ENCODE measurements at regions not wholly inside any gene's neighbourhood (a gene's known extent, or its start where the extent isn't known, plus 50 kb on each side); places are given as distances from the start of the nearest gene placed in this dataset.
"Not testable (repeated sequence)": the region's sequence is repeated elsewhere in the genome, so short reads cannot be mapped to it uniquely, and the experiment has no call there.

DNA sequence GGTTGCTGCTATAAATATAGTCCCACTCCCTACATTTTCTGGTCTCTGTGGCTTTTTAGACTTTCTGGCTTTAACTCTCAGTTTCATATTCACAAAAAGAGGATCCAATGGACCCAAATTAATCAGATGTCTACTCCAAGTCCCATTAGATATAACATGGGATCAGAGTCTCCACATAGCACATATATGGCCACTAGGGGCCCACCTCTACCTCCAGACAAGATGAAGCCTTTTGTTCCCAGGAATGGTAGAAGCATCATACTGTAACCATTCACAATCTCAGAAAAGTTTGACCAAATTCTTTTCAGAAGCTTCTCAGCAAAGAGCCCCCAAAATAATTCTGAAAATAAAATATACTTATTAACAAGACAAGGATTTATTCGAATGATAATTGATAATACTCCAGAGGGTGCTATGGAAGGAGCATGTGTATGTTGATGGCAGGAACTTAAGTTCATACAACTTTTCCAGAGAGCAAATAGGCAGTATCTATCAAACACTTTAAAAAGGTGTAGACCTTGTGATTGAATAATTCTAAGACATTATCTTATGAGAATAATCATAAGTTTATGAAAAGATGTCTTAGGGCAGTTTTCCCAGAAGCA lies 382.3 kb upstream of the CRIM1 start:
- Histone ChIP-seq H3K9ac (ENCODE audit: low read depth, low read length) (no peak overlapping the region), H3K27me3 (ENCODE audit: insufficient read depth, low read length) (no peaks in the 10 kb centered on the region), H3K9me3 (ENCODE audit: insufficient read depth, low read depth, low read length) (no peaks in the 10 kb centered on the region), H3K36me3 (ENCODE audit: insufficient read depth, low read depth, low read length) (no peaks in the 10 kb centered on the region), H3K27ac (ENCODE audit: low read length) (no peak overlapping the region), H3K4me1 (ENCODE audit: insufficient read depth, low read length) (0 out of 2 replicates have a peak, but pooled peaks cover 3% of the 10 kb centered on the region), H3K4me3 (ENCODE audit: low read length) (no peak overlapping the region)

DNA sequence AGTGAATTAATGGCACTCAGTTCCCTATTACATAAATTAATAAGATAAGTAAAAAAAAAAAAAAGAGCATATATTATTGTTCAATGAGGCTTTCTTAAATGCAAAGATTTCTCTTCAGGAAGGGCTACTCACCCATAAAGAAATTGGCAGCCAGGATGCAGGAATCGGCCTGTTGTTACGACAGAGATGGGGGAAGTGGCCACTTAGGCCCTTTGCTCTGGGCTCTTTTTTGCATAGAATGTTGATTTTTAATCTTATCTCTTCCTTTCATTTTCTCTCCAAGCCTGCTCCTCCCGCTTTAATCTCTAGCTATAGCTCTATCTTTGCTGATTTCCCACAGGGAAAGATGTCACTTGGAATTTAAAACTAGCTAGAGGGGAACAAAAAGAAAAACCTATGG lies 391.8 kb upstream of the CRIM1 start:
- Histone ChIP-seq H3K36me3 (ENCODE audit: insufficient read depth, low read depth, low read length) (no peaks in the 10 kb centered on the region), H3K27ac (ENCODE audit: low read length) (no peak overlapping the region), H3K27me3 (ENCODE audit: insufficient read depth, low read length) (no peaks in the 10 kb centered on the region), H3K4me1 (ENCODE audit: insufficient read depth, low read length) (no peaks in the 10 kb centered on the region), H3K4me3 (ENCODE audit: low read length) (no peak overlapping the region), H3K9ac (ENCODE audit: low read depth, low read length) (no peak overlapping the region), H3K9me3 (ENCODE audit: insufficient read depth, low read depth, low read length) (peaks cover 3% of the 10 kb centered on the region; the same call in 1 of the 2 replicates)

DNA sequence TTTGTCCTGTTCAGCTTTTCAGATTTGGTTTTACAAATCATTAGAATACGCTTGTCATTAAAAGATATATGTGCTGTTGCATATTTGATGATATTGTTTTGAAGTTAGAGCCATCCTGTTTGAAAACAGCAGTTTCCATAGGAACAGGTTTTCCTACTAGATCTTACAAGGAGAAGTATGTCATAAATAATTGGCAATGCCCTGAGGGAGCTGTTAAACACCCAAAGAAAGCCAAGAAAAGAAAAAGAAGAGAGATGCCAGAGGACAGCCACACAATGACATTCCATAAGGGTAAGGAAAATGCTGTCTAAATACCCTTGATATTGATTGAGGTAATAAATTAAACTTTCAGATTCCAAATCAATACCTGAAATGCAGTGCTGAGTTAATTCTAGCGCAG lies 392.2 kb upstream of the CRIM1 start:
- Histone ChIP-seq H3K4me1 (ENCODE audit: insufficient read depth, low read length) (no peaks in the 10 kb centered on the region), H3K9me3 (ENCODE audit: insufficient read depth, low read depth, low read length) (peaks cover 3% of the 10 kb centered on the region; the same call in 1 of the 2 replicates), H3K9ac (ENCODE audit: low read depth, low read length) (no peak overlapping the region), H3K36me3 (ENCODE audit: insufficient read depth, low read depth, low read length) (no peaks in the 10 kb centered on the region), H3K27ac (ENCODE audit: low read length) (no peak overlapping the region), H3K27me3 (ENCODE audit: insufficient read depth, low read length) (no peaks in the 10 kb centered on the region), H3K4me3 (ENCODE audit: low read length) (no peak overlapping the region)

DNA sequence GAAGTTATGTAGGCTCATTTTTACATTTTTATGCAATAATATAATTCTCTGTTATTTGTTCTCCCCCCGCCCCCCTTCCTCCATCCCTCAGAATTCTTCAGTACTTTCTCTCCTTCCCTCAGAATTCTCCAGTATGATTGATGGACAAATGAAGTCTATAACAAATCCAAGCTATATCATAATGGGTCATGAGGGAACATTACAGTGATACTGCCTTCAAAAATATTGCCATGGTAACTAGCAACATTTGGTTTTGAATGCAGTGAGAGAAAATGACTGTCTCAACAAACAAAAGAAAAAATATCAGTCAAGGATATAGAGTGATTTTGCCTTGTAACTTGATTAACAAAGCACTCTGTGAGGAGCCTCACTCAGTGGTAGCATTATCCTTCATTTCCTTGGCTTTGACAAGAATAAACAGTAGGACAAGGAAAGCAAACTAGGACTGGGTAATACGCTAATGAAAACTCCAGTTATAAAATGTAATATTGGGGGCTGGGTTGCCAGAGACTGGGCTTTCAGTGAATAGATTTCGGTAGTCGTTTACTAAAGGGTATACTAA lies 392.9 kb upstream of the CRIM1 start:
- Histone ChIP-seq H3K9me3 (ENCODE audit: insufficient read depth, low read depth, low read length) (peaks cover 3% of the 10 kb centered on the region; the same call in 1 of the 2 replicates), H3K4me3 (ENCODE audit: low read length) (no peak overlapping the region), H3K36me3 (ENCODE audit: insufficient read depth, low read depth, low read length) (no peaks in the 10 kb centered on the region), H3K9ac (ENCODE audit: low read depth, low read length) (no peak overlapping the region), H3K4me1 (ENCODE audit: insufficient read depth, low read length) (no peaks in the 10 kb centered on the region), H3K27me3 (ENCODE audit: insufficient read depth, low read length) (no peaks in the 10 kb centered on the region), H3K27ac (ENCODE audit: low read length) (no peak overlapping the region)

DNA sequence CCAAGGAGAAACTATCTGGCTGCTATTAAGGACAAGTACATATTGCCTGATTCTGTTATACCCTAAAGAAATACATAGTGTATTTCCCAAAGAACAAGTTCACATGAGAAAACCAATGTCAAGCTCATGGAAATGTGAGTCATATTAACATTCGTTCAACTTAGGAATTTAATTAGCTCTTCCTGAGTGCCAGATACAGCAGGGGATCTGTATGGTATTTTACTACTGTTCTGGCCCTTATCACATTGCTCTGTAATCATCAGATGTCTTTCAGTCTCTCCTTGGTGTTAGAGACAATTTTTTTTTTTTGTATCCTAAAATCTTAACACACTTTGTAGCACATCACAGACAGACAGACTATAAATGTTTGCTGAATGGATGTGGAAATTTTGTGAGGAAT lies 395.0 kb upstream of the CRIM1 start:
- Histone ChIP-seq H3K4me1 (ENCODE audit: insufficient read depth, low read length) (no peaks in the 10 kb centered on the region), H3K27ac (ENCODE audit: low read length) (no peak overlapping the region), H3K27me3 (ENCODE audit: insufficient read depth, low read length) (no peaks in the 10 kb centered on the region), H3K9me3 (ENCODE audit: insufficient read depth, low read depth, low read length) (peaks cover 3% of the 10 kb centered on the region; the same call in 1 of the 2 replicates), H3K9ac (ENCODE audit: low read depth, low read length) (no peak overlapping the region), H3K4me3 (ENCODE audit: low read length) (no peak overlapping the region), H3K36me3 (ENCODE audit: insufficient read depth, low read depth, low read length) (no peaks in the 10 kb centered on the region)

DNA sequence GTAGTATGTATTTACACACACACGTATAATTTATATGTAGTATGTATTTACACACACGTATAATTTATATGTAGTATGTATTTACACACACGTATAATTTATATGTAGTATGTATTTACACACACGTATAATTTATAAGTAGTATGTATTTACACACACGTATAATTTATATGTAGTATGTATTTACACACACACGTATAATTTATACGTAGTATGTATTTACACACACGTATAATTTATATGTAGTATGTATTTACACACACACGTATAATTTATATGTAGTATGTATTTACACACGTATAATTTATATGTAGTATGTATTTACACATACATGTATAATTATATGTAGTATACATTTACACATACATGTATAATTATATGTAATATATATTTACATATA lies 398.5 kb upstream of the CRIM1 start:
- not testable (repeated sequence) for H3K4me1 ChIP-seq (ENCODE audit: insufficient read depth, low read length); H3K27ac ChIP-seq (ENCODE audit: low read length); H3K36me3 ChIP-seq (ENCODE audit: insufficient read depth, low read depth, low read length); H3K27me3 ChIP-seq (ENCODE audit: insufficient read depth, low read length); H3K9me3 ChIP-seq (ENCODE audit: insufficient read depth, low read depth, low read length); H3K4me3 ChIP-seq (ENCODE audit: low read length); H3K9ac ChIP-seq (ENCODE audit: low read depth, low read length)

DNA sequence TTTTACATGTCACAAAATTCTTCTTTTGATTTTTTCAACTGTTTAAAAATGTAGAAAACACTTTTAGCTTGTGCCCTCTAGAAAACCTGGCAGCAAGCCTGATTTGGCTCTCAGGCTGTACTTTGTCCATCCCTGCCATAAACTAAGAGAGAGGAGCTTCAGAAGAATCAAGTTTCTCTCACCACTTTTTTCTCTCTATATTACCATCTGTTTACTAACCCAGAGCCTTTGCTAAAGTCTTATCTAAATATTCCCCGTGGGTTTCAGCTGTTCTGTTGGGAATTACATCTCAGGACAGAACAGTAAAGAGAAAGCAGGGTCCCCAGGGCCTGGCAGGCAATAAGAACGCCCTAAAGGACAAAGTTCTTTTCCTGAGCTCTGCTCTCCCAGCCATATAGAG lies 409.1 kb upstream of the CRIM1 start:
- H3K4me3 ChIP-seq (ENCODE audit: low read length) = no peak overlapping the region
- no peak overlapping the region for H3K27ac ChIP-seq (ENCODE audit: low read length)
- no peaks in the 10 kb centered on the region for H3K36me3 ChIP-seq (ENCODE audit: insufficient read depth, low read depth, low read length)
- H3K4me1 ChIP-seq (ENCODE audit: insufficient read depth, low read length) = no peaks in the 10 kb centered on the region
- no peaks in the 10 kb centered on the region for H3K9me3 ChIP-seq (ENCODE audit: insufficient read depth, low read depth, low read length)
- no peak overlapping the region for H3K9ac ChIP-seq (ENCODE audit: low read depth, low read length)
- H3K27me3 ChIP-seq (ENCODE audit: insufficient read depth, low read length) = no peaks in the 10 kb centered on the region

DNA sequence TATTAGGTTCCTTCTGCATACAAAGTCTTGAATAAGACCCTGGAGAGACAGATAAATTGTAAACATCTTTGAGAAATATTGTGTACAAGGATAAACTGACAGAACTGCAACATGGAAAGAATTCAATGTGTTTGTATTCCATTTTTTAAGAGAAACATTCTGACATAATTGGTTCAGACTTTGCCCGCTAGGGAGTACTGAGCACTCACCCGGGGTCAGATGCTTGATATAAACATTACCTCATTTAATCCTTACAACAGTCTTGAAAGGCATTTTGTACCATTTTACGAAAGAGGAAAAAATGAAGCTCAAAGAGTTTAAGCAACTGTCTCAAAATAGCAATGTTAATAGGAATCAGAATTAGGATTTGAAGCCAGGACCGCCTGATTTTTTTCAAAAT lies 416.7 kb upstream of the CRIM1 start:
- no peak overlapping the region for H3K27ac ChIP-seq (ENCODE audit: low read length)
- H3K9me3 ChIP-seq (ENCODE audit: insufficient read depth, low read depth, low read length) = no peaks in the 10 kb centered on the region
- H3K4me3 ChIP-seq (ENCODE audit: low read length) = no peak overlapping the region
- H3K4me1 ChIP-seq (ENCODE audit: insufficient read depth, low read length) = no peaks in the 10 kb centered on the region
- H3K27me3 ChIP-seq (ENCODE audit: insufficient read depth, low read length) = no peaks in the 10 kb centered on the region
- no peak overlapping the region for H3K9ac ChIP-seq (ENCODE audit: low read depth, low read length)
- no peaks in the 10 kb centered on the region for H3K36me3 ChIP-seq (ENCODE audit: insufficient read depth, low read depth, low read length)

DNA sequence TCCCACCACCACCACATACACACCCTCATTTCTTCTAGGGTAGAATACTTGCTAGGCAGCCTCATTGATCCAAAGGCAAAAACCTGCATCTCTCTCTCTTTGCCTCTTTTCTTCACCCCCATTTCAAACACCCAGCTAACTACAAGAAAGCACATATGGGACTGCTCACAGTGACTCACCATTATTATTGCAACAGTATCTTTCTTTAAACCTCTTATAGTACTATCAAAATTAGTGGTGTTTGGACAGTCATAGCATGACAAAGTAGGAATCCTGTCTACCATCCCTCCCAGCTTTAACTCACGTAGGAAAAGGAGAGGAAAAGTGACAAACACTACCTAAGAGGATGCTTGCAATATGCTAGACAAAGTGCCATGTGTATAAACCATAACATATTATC lies 422.5 kb upstream of the CRIM1 start:
- Histone ChIP-seq H3K27me3 (ENCODE audit: insufficient read depth, low read length) (no peaks in the 10 kb centered on the region), H3K9ac (ENCODE audit: low read depth, low read length) (no peak overlapping the region), H3K4me1 (ENCODE audit: insufficient read depth, low read length) (no peaks in the 10 kb centered on the region), H3K36me3 (ENCODE audit: insufficient read depth, low read depth, low read length) (no peaks in the 10 kb centered on the region), H3K27ac (ENCODE audit: low read length) (no peak overlapping the region), H3K4me3 (ENCODE audit: low read length) (no peak overlapping the region), H3K9me3 (ENCODE audit: insufficient read depth, low read depth, low read length) (no peaks in the 10 kb centered on the region)

DNA sequence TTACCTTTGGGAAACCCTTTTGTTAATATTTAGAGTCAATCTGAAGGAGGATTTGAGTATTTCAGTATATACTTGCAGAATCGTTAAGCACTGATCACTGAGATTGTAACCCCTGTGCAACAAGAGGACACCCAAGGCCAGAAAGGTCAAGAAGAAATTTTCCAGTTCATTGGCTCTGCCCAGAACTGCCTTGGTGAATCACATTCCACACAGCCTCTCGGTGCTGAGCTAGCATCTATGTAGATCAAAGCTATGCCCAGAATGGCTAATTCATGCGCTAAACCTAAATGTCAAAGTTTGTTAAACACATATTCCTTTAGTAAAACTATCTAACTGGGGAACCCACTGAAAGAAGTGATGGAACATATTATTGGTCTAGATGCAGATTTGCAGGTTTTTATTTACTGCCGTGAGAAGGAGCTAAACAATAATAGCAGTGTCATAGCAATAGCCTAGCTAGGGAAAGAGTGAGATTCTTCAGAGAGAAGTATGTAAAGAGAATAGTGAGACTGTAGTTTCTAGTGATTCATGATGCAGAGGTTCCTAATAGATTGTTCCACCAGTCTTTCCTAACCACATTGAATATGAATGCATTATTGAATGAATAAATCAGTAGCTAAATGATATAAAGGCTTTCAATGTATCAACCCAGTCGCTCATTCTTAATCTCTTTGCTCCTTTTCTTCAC lies 423.2 kb upstream of the CRIM1 start:
- H3K36me3 ChIP-seq (ENCODE audit: insufficient read depth, low read depth, low read length) = no peaks in the 10 kb centered on the region
- H3K4me1 ChIP-seq (ENCODE audit: insufficient read depth, low read length) = no peaks in the 10 kb centered on the region
- no peak overlapping the region for H3K4me3 ChIP-seq (ENCODE audit: low read length)
- no peak overlapping the region for H3K9ac ChIP-seq (ENCODE audit: low read depth, low read length)
- no peaks in the 10 kb centered on the region for H3K27me3 ChIP-seq (ENCODE audit: insufficient read depth, low read length)
- H3K9me3 ChIP-seq (ENCODE audit: insufficient read depth, low read depth, low read length) = no peaks in the 10 kb centered on the region
- H3K27ac ChIP-seq (ENCODE audit: low read length) = no peak overlapping the region

DNA sequence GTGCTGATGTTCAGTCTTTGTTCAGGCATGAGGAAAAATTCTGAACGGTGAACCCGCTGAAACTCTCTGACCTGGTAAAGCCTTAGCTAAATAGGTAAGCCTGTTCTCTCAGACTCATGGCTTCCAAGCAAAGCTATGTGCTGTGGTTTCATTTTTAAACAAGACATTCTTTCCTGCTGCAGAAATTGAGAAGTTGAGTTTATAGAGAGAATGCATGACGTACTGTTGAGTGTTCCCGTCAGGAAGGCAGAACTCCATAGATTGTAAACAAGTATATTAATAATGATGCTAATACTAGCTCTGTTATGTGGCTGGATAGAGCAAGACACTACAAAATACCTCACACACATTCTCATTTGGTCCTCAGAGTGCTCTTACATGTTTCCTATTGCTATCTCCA lies 424.0 kb upstream of the CRIM1 start:
- no peaks in the 10 kb centered on the region for H3K4me1 ChIP-seq (ENCODE audit: insufficient read depth, low read length)
- H3K4me3 ChIP-seq (ENCODE audit: low read length) = no peak overlapping the region
- no peaks in the 10 kb centered on the region for H3K27me3 ChIP-seq (ENCODE audit: insufficient read depth, low read length)
- no peak overlapping the region for H3K9ac ChIP-seq (ENCODE audit: low read depth, low read length)
- no peak overlapping the region for H3K27ac ChIP-seq (ENCODE audit: low read length)
- no peaks in the 10 kb centered on the region for H3K9me3 ChIP-seq (ENCODE audit: insufficient read depth, low read depth, low read length)
- H3K36me3 ChIP-seq (ENCODE audit: insufficient read depth, low read depth, low read length) = no peaks in the 10 kb centered on the region

DNA sequence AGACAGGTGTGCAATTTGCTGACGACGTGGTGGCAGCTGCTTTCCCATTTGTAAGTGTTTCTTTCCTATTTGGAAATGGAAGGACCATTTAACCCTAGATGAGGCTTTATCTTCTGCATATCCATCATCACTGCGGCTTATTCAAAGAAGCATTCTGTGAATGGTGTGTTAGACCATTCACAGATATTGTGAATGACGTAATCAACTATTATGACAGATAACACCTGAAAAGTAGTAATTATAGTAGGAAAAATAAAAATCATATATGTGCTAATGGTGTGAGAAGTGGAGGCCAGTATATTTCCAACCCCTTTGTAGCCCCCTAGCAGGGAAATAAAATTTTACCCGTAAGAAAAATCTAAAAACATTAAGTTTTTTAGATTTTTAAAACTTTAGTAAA lies 424.5 kb upstream of the CRIM1 start:
- no peak overlapping the region for H3K9ac ChIP-seq (ENCODE audit: low read depth, low read length)
- H3K9me3 ChIP-seq (ENCODE audit: insufficient read depth, low read depth, low read length) = no peaks in the 10 kb centered on the region
- no peaks in the 10 kb centered on the region for H3K36me3 ChIP-seq (ENCODE audit: insufficient read depth, low read depth, low read length)
- no peaks in the 10 kb centered on the region for H3K4me1 ChIP-seq (ENCODE audit: insufficient read depth, low read length)
- H3K27ac ChIP-seq (ENCODE audit: low read length) = no peak overlapping the region
- no peaks in the 10 kb centered on the region for H3K27me3 ChIP-seq (ENCODE audit: insufficient read depth, low read length)
- no peak overlapping the region for H3K4me3 ChIP-seq (ENCODE audit: low read length)

All from iPS-20b (cell line).